ENCODE measurements at regions not wholly inside any gene's neighbourhood (a gene's known extent, or its start where the extent isn't known, plus 50 kb on each side); places are given as distances from the start of the nearest gene placed in this dataset.

DNA sequence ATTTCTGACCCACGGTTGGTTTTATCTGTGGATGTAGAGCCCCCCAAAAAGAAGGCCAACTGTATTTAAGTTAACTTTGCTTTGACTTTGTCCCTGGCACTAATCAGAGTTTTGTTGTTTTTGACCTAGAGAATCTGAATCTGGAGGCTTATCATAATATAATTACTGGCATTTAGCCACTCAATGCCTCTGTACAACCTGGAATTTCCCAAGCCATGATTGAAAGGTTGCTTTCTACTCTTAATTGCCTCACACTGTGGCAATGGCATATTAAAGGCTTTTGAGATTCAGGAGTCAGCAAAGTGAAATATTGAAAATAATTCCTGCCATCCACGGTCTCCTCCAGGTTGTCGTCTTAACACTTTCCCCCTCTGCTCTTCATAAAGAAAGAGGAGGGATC is 205.2 kb upstream of the GHITM start:
- no peak for DNase-seq
- Mint-ChIP-seq H3K27ac (no peak overlapping the region), H3K4me1 (ENCODE audit: low read depth) (no peaks in the 10 kb centered on the region), H3K4me3 (no peak overlapping the region), H3K9me3 (peaks cover 38% of the 10 kb centered on the region), H3K27me3 (ENCODE audit: insufficient read depth) (peaks cover under 1% of the 10 kb centered on the region; the same call in 1 of the 2 replicates), H3K36me3 (ENCODE audit: low read depth) (no peaks in the 10 kb centered on the region; the same call in 1 of the 2 replicates)
- TF ChIP-seq, protein P1, sequence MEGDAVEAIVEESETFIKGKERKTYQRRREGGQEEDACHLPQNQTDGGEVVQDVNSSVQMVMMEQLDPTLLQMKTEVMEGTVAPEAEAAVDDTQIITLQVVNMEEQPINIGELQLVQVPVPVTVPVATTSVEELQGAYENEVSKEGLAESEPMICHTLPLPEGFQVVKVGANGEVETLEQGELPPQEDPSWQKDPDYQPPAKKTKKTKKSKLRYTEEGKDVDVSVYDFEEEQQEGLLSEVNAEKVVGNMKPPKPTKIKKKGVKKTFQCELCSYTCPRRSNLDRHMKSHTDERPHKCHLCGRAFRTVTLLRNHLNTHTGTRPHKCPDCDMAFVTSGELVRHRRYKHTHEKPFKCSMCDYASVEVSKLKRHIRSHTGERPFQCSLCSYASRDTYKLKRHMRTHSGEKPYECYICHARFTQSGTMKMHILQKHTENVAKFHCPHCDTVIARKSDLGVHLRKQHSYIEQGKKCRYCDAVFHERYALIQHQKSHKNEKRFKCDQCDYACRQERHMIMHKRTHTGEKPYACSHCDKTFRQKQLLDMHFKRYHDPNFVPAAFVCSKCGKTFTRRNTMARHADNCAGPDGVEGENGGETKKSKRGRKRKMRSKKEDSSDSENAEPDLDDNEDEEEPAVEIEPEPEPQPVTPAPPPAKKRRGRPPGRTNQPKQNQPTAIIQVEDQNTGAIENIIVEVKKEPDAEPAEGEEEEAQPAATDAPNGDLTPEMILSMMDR (IDR thresholded peaks at IDR 0.05), result no peak

DNA sequence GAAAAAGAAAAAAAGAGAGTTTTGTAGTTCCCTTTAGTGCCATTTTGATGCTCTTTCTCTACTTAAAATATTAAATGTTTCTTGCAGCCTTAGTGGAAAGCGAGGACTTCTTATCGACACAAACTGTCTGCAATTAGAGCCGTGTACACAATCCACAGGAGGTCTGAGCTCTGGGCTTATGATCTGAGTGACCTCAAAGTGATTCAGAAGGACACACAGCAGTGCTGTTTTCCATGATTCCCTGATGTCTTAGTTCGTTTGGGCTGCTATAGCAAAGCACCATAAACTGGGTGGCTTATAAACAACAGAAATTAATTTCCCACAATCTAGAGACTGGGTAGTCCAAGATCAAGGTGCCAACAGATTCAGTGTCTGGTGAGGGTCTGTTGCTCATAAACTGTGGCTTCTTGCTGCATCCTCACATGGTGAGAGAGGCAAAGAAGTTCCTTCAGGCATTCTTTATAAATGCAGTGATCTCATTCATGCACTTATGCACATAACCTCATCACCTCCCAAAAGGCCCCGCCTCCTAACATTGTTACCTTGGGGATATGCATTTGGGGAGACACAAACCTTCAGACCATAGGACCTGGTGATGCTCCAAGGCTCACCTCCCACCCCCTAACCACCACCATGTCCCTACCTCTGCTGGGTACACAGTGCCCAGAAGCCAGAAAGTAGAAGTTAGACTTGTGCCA is 204.5 kb upstream of the GHITM start:
- Mint-ChIP-seq H3K27me3 (ENCODE audit: insufficient read depth) (peaks cover 2% of the 10 kb centered on the region; the same call in 1 of the 2 replicates), H3K36me3 (ENCODE audit: low read depth) (no peaks in the 10 kb centered on the region; the same call in 1 of the 2 replicates), H3K27ac (no peak overlapping the region), H3K4me3 (no peak overlapping the region), H3K9me3 (peaks cover 39% of the 10 kb centered on the region), H3K4me1 (ENCODE audit: low read depth) (no peaks in the 10 kb centered on the region)
- no peak for DNase-seq
- TF ChIP-seq, protein P1 (IDR thresholded peaks at IDR 0.05), result no peak

DNA sequence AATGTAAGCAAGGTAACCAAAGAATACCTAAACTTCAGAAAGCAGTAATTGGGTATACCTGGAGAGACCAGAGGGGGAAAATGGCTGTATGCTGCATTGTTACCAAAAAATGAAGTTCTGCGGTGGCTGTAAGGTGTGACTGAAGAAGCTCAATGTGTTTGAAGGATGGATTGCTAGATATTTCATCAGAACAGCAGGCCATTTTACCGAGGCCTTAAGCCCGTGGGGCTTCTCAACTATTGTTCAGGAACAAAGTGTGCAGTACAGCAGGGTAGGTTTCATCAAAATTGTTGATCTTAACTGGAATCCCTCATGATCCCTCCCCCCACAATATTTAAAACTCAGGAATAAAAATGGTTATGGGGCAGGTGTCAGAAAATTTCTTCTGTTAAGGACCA is 204.0 kb upstream of the GHITM start:
- Mint-ChIP-seq H3K9me3 (peaks cover 34% of the 10 kb centered on the region), H3K27ac (no peak overlapping the region), H3K4me3 (no peak overlapping the region), H3K27me3 (ENCODE audit: insufficient read depth) (peaks cover 2% of the 10 kb centered on the region; the same call in 1 of the 2 replicates), H3K4me1 (ENCODE audit: low read depth) (no peaks in the 10 kb centered on the region), H3K36me3 (ENCODE audit: low read depth) (no peaks in the 10 kb centered on the region; the same call in 1 of the 2 replicates)
- TF ChIP-seq, protein P1 (IDR thresholded peaks at IDR 0.05), result no peak
- DNase-seq, result no peak

DNA sequence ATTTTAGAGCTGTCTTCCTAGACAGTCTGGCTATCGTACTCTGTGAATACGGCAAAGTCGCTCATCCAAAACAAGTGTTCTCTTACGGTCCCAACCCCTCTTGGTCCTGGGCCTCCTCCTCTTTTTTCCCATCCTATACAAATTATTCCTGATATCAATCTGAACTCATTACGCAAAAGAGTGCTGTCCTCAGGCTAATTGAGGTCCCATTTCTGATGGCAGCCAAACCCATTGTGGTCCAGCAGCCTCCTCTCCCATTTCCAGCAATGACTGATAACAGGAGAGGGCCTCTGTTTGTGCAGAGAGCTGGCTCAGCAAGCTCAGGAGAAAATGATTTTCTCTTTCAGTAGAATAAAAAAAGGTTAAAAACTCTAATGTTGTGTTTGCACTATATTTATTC is 203.4 kb upstream of the GHITM start:
- no peak for DNase-seq
- no peak overlapping the region for H3K27ac Mint-ChIP-seq
- H3K27me3 Mint-ChIP-seq (ENCODE audit: insufficient read depth), result peaks cover 2% of the 10 kb centered on the region; the same call in 1 of the 2 replicates
- TF ChIP-seq, protein P1 (IDR thresholded peaks at IDR 0.05), result no peak
- no peaks in the 10 kb centered on the region for H3K4me1 Mint-ChIP-seq (ENCODE audit: low read depth)
- H3K9me3 Mint-ChIP-seq, result peaks cover 34% of the 10 kb centered on the region
- no peaks in the 10 kb centered on the region; the same call in 1 of the 2 replicates for H3K36me3 Mint-ChIP-seq (ENCODE audit: low read depth)
- H3K4me3 Mint-ChIP-seq, result no peak overlapping the region

DNA sequence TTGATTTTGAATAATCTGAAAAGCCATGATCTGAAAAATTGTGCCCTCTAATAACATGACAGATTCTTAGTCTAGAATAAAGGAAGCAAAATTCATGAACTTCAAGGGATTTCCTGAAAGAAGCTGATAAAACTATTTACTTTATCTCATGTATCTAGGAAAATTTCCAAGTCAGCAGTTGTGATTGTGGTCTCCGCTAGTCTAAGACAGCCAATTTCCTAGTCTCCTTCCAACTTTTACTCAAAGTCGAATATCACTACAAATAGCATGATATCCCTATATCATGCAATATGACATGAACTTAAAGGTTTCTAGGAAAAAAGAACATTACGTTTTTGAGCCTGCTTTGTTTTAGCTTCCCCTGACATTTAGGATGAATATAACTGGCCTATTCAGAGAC is 202.1 kb upstream of the GHITM start:
- H3K4me1 Mint-ChIP-seq (ENCODE audit: low read depth), result no peaks in the 10 kb centered on the region
- TF ChIP-seq, protein P1 (IDR thresholded peaks at IDR 0.05), result no peak
- no peak for DNase-seq

More for the DNA sequence above, 202.1 kb upstream of the GHITM start:
- no peak overlapping the region for H3K27ac Mint-ChIP-seq
- peaks cover 2% of the 10 kb centered on the region; the same call in 1 of the 2 replicates for H3K27me3 Mint-ChIP-seq (ENCODE audit: insufficient read depth)
- peaks cover 34% of the 10 kb centered on the region for H3K9me3 Mint-ChIP-seq
- H3K4me3 Mint-ChIP-seq, result no peak overlapping the region
- H3K36me3 Mint-ChIP-seq (ENCODE audit: low read depth), result no peaks in the 10 kb centered on the region; the same call in 1 of the 2 replicates
